HL-60 (cell line): ENCODE measurements at regions not wholly inside any gene's neighbourhood (a gene's known extent, or its start where the extent isn't known, plus 50 kb on each side); places are given as distances from the start of the nearest gene placed in this dataset.

Source experiments
- DNase-seq, 2 experiments: peaks; one replicate each; pipeline ENCODE4 v3.0.0-alpha.2; 2010 to 2020; ENCODE audit warnings: low read depth in 1 of 2, low spot score in 1 of 2
- H3K27ac ChIP-seq: fragments of 250-450 bp; sonication (Bioruptor Pico); replicated peaks from 2 replicates; pipeline ENCODE4 v1.5.1; 2020; ENCODE audit warnings: mild to moderate bottlenecking, moderate library complexity
- H3K27me3 ChIP-seq: fragments of 250-450 bp; sonication (Bioruptor Pico); 2 replicates; pipeline ENCODE4 v1.5.1; 2021; ENCODE audit warnings: mild to moderate bottlenecking, moderate library complexity; ENCODE audit not compliant: insufficient read depth, poor library complexity, severe bottlenecking
- H3K4me3 ChIP-seq: replicated peaks from 2 replicates; pipeline ENCODE4 v1.5.1; 2011; ENCODE audit warnings: mild to moderate bottlenecking, control low read depth, low read length; ENCODE audit not compliant: insufficient read depth
- CTCF ChIP-seq: IDR thresholded peaks from one replicate; pipeline ENCODE4 v1.5.1; 2011; ENCODE audit warnings: low read length, control low read depth, inconsistent platforms; ENCODE audit not compliant: insufficient read depth
- GABPA ChIP-seq: IDR thresholded peaks from 2 replicates; pipeline ENCODE4 v1.6.1; 2012; ENCODE audit warnings: low read depth
- POLR2AphosphoS5 ChIP-seq: IDR thresholded peaks from 2 replicates; pipeline ENCODE4 v1.6.1; 2012; ENCODE audit warnings: low read depth
- SPI1 ChIP-seq: IDR thresholded peaks from 2 replicates; pipeline ENCODE4 v1.6.1; 2012; ENCODE audit warnings: low read depth, mild to moderate bottlenecking, borderline replicate concordance
- TF ChIP-seq, protein P1 (sequence below): IDR thresholded peaks from 2 replicates; pipeline ENCODE4 v1.6.1; 2012; ENCODE audit warnings: low read depth; ENCODE audit not compliant: insufficient replicate concordance

DNA sequence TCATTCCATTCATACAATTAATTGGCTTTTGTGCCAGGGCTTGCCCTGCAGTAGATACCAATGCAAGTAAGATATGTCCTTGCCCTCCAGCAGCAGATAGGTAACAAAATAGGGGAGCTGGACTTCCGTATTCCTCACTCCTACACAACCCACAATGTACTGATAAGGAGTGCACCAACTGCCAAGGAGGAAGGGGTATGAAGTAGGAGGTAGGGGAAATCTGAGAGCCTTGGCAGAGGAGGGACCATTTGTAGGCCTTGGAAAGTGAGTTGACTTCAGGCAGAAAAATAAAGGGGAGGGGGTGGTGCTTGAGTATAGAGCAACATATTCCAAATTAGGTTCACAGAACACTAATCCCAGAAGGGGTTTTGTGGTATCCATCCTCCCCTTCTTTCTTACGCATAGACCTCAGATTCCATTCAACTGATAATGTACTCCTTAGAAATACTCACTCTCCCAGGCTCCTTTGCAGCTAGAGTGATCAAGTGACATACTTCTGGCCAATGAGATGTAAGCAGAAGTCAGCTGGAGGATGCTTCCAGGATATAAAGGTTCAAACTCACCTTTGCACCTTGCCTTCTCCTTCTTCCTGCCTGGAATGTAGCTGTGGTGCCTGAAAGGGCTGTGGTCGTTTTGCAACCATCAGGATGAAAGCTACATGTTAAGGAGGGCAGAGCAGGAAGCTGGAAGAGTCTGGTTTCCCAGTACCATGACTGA lies 127.1 kb upstream of the SMAD3 start:
- peak; percentile 38 to 51 for DNase-seq
- TF ChIP-seq CTCF (no peak), SPI1 (peak; percentile 59; the same call in 1 of the 2 replicates)
- H3K27me3 ChIP-seq: no peaks in the 10 kb centered on the region

DNA sequence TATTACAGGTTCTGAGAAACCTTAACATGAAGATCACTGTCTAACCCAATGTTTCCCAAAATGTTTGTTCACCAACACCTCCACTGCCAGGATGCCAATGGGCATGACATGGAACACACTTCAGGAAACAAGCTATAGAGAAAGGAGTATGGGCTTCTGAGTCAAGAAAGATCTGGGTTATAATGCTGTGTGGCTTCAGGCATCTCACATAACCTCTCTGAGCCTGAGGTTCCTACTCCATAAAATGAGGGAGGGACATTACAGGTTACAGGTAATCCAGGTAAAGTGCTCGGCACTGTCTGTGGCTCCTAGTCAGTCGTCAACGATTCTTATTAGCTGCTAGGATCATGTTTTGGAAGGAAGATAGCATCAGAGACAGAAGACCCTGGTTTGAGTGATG lies 126.4 kb upstream of the SMAD3 start:
- Histone ChIP-seq H3K27me3 (no peaks in the 10 kb centered on the region), H3K4me3 (no peak overlapping the region), H3K27ac (no peak overlapping the region)
- DNase-seq: no peak
- no peak for TF ChIP-seq CTCF
- no peak for TF ChIP-seq SPI1
- TF ChIP-seq GABPA: no peak
- TF ChIP-seq POLR2AphosphoS5: no peak
- TF ChIP-seq, protein P1, sequence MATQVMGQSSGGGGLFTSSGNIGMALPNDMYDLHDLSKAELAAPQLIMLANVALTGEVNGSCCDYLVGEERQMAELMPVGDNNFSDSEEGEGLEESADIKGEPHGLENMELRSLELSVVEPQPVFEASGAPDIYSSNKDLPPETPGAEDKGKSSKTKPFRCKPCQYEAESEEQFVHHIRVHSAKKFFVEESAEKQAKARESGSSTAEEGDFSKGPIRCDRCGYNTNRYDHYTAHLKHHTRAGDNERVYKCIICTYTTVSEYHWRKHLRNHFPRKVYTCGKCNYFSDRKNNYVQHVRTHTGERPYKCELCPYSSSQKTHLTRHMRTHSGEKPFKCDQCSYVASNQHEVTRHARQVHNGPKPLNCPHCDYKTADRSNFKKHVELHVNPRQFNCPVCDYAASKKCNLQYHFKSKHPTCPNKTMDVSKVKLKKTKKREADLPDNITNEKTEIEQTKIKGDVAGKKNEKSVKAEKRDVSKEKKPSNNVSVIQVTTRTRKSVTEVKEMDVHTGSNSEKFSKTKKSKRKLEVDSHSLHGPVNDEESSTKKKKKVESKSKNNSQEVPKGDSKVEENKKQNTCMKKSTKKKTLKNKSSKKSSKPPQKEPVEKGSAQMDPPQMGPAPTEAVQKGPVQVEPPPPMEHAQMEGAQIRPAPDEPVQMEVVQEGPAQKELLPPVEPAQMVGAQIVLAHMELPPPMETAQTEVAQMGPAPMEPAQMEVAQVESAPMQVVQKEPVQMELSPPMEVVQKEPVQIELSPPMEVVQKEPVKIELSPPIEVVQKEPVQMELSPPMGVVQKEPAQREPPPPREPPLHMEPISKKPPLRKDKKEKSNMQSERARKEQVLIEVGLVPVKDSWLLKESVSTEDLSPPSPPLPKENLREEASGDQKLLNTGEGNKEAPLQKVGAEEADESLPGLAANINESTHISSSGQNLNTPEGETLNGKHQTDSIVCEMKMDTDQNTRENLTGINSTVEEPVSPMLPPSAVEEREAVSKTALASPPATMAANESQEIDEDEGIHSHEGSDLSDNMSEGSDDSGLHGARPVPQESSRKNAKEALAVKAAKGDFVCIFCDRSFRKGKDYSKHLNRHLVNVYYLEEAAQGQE: no peak

More for the DNA sequence above, 127.1 kb upstream of the SMAD3 start:
- H3K27ac ChIP-seq: peak overlapping the region; percentile 39
- no peak overlapping the region for H3K4me3 ChIP-seq

- no peaks in the 10 kb centered on the region for H3K27me3 ChIP-seq
- DNase-seq: no peak
- H3K27ac ChIP-seq: no peak overlapping the region
- H3K4me3 ChIP-seq: no peak overlapping the region
- TF ChIP-seq CTCF: no peak
- TF ChIP-seq GABPA: no peak
- TF ChIP-seq, protein P1: no peak
- TF ChIP-seq SPI1: no peak
Measured at GRCh38 chr15:66939451-66940023, 125.9 kb upstream of the SMAD3 start.
